ENCODE measurements at regions not wholly inside any gene's neighbourhood (a gene's known extent, or its start where the extent isn't known, plus 50 kb on each side); places are given as distances from the start of the nearest gene placed in this dataset.

DNA sequence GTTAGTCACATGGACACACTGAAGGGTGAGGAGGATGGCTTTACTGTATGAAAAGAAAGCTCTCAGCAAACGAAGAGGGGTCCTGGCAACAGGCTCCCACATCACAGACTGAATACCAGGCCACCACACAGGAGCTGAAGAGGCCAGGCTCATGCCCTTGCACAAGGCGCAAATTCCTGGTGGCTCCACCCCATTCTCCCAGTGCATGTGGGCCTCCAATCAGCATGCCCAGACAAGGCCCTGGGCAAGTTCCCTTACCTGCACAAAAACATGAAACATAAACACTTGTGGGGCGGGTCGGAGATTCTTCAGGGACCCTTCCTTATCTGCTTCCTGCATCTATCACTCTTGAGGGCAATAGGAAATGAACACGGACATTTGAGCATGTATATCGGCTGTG, 935.8 kb upstream of the EDIL3 start:
- Histone ChIP-seq H3K4me3 (no peak overlapping the region), H3K4me2 (ENCODE audit: insufficient read depth, low read length) (no peak overlapping the region), H3K79me2 (ENCODE audit: control insufficient read depth, insufficient read depth, low read length) (no peaks in the 10 kb centered on the region), H3K27me3 (ENCODE audit: control insufficient read depth in 2 of 2, insufficient read depth in 2 of 2, low read length in 2 of 2) (no peaks in the 10 kb centered on the region), H3K36me3 (ENCODE audit: control insufficient read depth, insufficient read depth, low read length) (no peaks in the 10 kb centered on the region), H2AFZ (ENCODE audit: low read depth, low read length) (no peak overlapping the region), H3K9me1 (ENCODE audit: control insufficient read depth, insufficient read depth, low read length) (no peaks in the 10 kb centered on the region), H3K4me1 (replicated peaks in 1 of 2; ENCODE audit: control insufficient read depth in 2 of 2, insufficient read depth in 2 of 2, low read length in 2 of 2) (no peaks in the 10 kb centered on the region), H3K9me3 (replicated peaks; ENCODE audit: control insufficient read depth, insufficient read depth, low read depth, low read length) (no peaks in the 10 kb centered on the region), H3K27ac (ENCODE audit: extremely low read depth, low read depth, low read length) (no peak overlapping the region), H3K9ac (ENCODE audit: insufficient read depth in 1 of 2, low read depth in 2 of 2, low read length in 2 of 2) (no peak overlapping the region), H4K20me1 (replicated peaks; ENCODE audit: control insufficient read depth, insufficient read depth, low read length) (no peaks in the 10 kb centered on the region)
- no peak for DNase-seq (ENCODE audit: extremely low read depth in 1 of 4, low spot score in 3 of 4)
- POLR2A ChIA-PET: interaction anchor here (0.6 kb wide), 1 partner anchor 134 kb away, joined by 3 read pairs; no protein-coding TSS in a partner anchor
- intact Hi-C loops (cut with micrococcal nuclease) (no loop called here), in situ Hi-C loops (cut with MboI) (no loop called here)
- no peak for ATAC-seq
- BruUV-seq (replicated peaks): no TSS peak
- CTCF ChIA-PET (ENCODE audit: low intra/inter-chr PET ratio): no interaction called here
- WGBS (ENCODE audit: insufficient coverage, low coverage, missing lambda C conversion rate): 8% methylated on average over 6 of the region's 6 CpGs
- FAIRE-seq: no peak
- TF ChIP-seq SP2 (IDR thresholded peaks at IDR 0.05; ENCODE audit: extremely low read depth, low read depth, low read length, poor library complexity, severe bottlenecking): no peak
- TF ChIP-seq, protein P1, sequence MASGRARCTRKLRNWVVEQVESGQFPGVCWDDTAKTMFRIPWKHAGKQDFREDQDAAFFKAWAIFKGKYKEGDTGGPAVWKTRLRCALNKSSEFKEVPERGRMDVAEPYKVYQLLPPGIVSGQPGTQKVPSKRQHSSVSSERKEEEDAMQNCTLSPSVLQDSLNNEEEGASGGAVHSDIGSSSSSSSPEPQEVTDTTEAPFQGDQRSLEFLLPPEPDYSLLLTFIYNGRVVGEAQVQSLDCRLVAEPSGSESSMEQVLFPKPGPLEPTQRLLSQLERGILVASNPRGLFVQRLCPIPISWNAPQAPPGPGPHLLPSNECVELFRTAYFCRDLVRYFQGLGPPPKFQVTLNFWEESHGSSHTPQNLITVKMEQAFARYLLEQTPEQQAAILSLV (tag; IDR thresholded peaks at IDR 0.05): no peak
- TF ChIP-seq CREBBP (IDR thresholded peaks at IDR 0.05; ENCODE audit: low read depth, low read length): no peak
- TF ChIP-seq, protein P2, sequence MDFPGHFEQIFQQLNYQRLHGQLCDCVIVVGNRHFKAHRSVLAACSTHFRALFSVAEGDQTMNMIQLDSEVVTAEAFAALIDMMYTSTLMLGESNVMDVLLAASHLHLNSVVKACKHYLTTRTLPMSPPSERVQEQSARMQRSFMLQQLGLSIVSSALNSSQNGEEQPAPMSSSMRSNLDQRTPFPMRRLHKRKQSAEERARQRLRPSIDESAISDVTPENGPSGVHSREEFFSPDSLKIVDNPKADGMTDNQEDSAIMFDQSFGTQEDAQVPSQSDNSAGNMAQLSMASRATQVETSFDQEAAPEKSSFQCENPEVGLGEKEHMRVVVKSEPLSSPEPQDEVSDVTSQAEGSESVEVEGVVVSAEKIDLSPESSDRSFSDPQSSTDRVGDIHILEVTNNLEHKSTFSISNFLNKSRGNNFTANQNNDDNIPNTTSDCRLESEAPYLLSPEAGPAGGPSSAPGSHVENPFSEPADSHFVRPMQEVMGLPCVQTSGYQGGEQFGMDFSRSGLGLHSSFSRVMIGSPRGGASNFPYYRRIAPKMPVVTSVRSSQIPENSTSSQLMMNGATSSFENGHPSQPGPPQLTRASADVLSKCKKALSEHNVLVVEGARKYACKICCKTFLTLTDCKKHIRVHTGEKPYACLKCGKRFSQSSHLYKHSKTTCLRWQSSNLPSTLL (IDR thresholded peaks at IDR 0.05): no peak
- no peak for TF ChIP-seq PCBP1 (IDR thresholded peaks at IDR 0.05; ENCODE audit: low read depth, low read length, poor library complexity, severe bottlenecking)
- TF ChIP-seq GABPA (tag; conservative IDR thresholded peaks at IDR 0.05; ENCODE audit: low read depth): no peak
- TF ChIP-seq ZFP30 (CRISPR knock-in tag; IDR thresholded peaks at IDR 0.05; ENCODE audit: borderline replicate concordance): no peak
- TF ChIP-seq, protein P3, sequence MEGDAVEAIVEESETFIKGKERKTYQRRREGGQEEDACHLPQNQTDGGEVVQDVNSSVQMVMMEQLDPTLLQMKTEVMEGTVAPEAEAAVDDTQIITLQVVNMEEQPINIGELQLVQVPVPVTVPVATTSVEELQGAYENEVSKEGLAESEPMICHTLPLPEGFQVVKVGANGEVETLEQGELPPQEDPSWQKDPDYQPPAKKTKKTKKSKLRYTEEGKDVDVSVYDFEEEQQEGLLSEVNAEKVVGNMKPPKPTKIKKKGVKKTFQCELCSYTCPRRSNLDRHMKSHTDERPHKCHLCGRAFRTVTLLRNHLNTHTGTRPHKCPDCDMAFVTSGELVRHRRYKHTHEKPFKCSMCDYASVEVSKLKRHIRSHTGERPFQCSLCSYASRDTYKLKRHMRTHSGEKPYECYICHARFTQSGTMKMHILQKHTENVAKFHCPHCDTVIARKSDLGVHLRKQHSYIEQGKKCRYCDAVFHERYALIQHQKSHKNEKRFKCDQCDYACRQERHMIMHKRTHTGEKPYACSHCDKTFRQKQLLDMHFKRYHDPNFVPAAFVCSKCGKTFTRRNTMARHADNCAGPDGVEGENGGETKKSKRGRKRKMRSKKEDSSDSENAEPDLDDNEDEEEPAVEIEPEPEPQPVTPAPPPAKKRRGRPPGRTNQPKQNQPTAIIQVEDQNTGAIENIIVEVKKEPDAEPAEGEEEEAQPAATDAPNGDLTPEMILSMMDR (IDR thresholded peaks at IDR 0.05 in 2 of 3, conservative IDR thresholded peaks at IDR 0.05 in 1 of 3; ENCODE audit: insufficient read depth in 2 of 3, low read depth in 1 of 3, low read length in 3 of 3): no peak
- no peak for TF ChIP-seq RBFOX2 (IDR thresholded peaks at IDR 0.05; ENCODE audit: low read depth, low read length)
- no peak for TF ChIP-seq JUND (IDR thresholded peaks at IDR 0.05; ENCODE audit: borderline replicate concordance, low read depth, low read length)
- no peak for TF ChIP-seq JUND (tag; IDR thresholded peaks at IDR 0.05; ENCODE audit: borderline replicate concordance, low read depth, low read length)
- no peak for TF ChIP-seq ZNF140 (CRISPR knock-in tag; IDR thresholded peaks at IDR 0.05)
- no peak for TF ChIP-seq ETV1 (tag; conservative IDR thresholded peaks at IDR 0.05; ENCODE audit: low read depth)
